Progenitor cell of endocrine pancreas (in vitro differentiated cells): ENCODE measurements at regions not wholly inside any gene's neighbourhood (a gene's known extent, or its start where the extent isn't known, plus 50 kb on each side); places are given as distances from the start of the nearest gene placed in this dataset.

Source experiments
- DNase-seq: peaks from one replicate; pipeline ENCODE4 v3.0.0; 2021; ENCODE audit warnings: low spot score; ENCODE audit not compliant: unreplicated experiment
- H3K27ac Mint-ChIP-seq: 2 replicates; pipeline ENCODE4 v1.8.0; 2021; ENCODE audit warnings: mild to moderate bottlenecking, moderate library complexity, mixed read lengths
- H3K27me3 Mint-ChIP-seq: 2 replicates; pipeline ENCODE4 v1.8.0; 2021; ENCODE audit warnings: mixed read lengths
- H3K36me3 Mint-ChIP-seq: 2 replicates; pipeline ENCODE4 v1.8.0; 2022; ENCODE audit warnings: mixed read lengths; ENCODE audit not compliant: insufficient read depth
- H3K4me1 Mint-ChIP-seq: 2 replicates; pipeline ENCODE4 v1.8.0; 2021; ENCODE audit warnings: low read depth, mixed read lengths
- H3K4me3 Mint-ChIP-seq: 2 replicates; pipeline ENCODE4 v1.8.0; 2021; ENCODE audit warnings: low read depth, mild to moderate bottlenecking, moderate library complexity, mixed read lengths
- H3K9me3 Mint-ChIP-seq: 2 replicates; pipeline ENCODE4 v1.8.0; 2021; ENCODE audit warnings: low read depth, mixed read lengths
- CTCF ChIP-seq: fragments of 200-600 bp; sonication (generic); IDR thresholded peaks from one replicate; pipeline ENCODE4 v1.5.0; 2021; ENCODE audit warnings: antibody characterized with exemption, mild to moderate bottlenecking; ENCODE audit not compliant: unreplicated experiment

GRCh38 chr12:12017798-12018197 lies 52.9 kb upstream of the BCL2L14 start:
- Mint-ChIP-seq H3K27me3 (peaks cover 7% of the 10 kb centered on the region), H3K4me3 (no peak overlapping the region), H3K36me3 (no peaks in the 10 kb centered on the region), H3K9me3 (no peaks in the 10 kb centered on the region), H3K4me1 (peaks cover 2% of the 10 kb centered on the region), H3K27ac (no peak overlapping the region)
- TF ChIP-seq CTCF = peak; percentile 62
- DNase-seq = no peak

GRCh38 chr12:12018454-12018853 lies 52.3 kb upstream of the BCL2L14 start:
- no peak for DNase-seq
- no peak overlapping the region for H3K27ac Mint-ChIP-seq
- H3K27me3 Mint-ChIP-seq = peaks cover 12% of the 10 kb centered on the region
- H3K9me3 Mint-ChIP-seq = no peaks in the 10 kb centered on the region
- no peak overlapping the region for H3K4me3 Mint-ChIP-seq
- peaks cover 2% of the 10 kb centered on the region for H3K4me1 Mint-ChIP-seq
- no peaks in the 10 kb centered on the region for H3K36me3 Mint-ChIP-seq
- no peak for TF ChIP-seq CTCF

GRCh38 chr12:12019881-12020280 lies 50.9 kb upstream of the BCL2L14 start:
- H3K9me3 Mint-ChIP-seq = no peaks in the 10 kb centered on the region
- H3K27me3 Mint-ChIP-seq = peaks cover 19% of the 10 kb centered on the region
- no peaks in the 10 kb centered on the region for H3K36me3 Mint-ChIP-seq
- H3K4me3 Mint-ChIP-seq = no peak overlapping the region
- peaks cover 2% of the 10 kb centered on the region for H3K4me1 Mint-ChIP-seq
- no peak for TF ChIP-seq CTCF
- no peak overlapping the region for H3K27ac Mint-ChIP-seq
- DNase-seq = no peak

GRCh38 chr12:12020762-12021161 lies 50.0 kb upstream of the BCL2L14 start:
- no peak for DNase-seq
- Mint-ChIP-seq H3K4me1 (peaks cover 2% of the 10 kb centered on the region), H3K27me3 (peaks cover 21% of the 10 kb centered on the region), H3K9me3 (no peaks in the 10 kb centered on the region), H3K27ac (no peak overlapping the region), H3K36me3 (no peaks in the 10 kb centered on the region), H3K4me3 (no peak overlapping the region)
- no peak for TF ChIP-seq CTCF
